Anterior cingulate cortex (tissue), 58 donors: ENCODE measurements at regions not wholly inside any gene's neighbourhood (a gene's known extent, or its start where the extent isn't known, plus 50 kb on each side); places are given as distances from the start of the nearest gene placed in this dataset.
"Not testable (repeated sequence)": the region's sequence is repeated elsewhere in the genome, so short reads cannot be mapped to it uniquely, and the experiment has no call there.

Experiments
- DNase-seq, 58 donors: peaks; one replicate each; lab custom pipeline; 2025; lab: John Stamatoyannopoulos, UW

DNA sequence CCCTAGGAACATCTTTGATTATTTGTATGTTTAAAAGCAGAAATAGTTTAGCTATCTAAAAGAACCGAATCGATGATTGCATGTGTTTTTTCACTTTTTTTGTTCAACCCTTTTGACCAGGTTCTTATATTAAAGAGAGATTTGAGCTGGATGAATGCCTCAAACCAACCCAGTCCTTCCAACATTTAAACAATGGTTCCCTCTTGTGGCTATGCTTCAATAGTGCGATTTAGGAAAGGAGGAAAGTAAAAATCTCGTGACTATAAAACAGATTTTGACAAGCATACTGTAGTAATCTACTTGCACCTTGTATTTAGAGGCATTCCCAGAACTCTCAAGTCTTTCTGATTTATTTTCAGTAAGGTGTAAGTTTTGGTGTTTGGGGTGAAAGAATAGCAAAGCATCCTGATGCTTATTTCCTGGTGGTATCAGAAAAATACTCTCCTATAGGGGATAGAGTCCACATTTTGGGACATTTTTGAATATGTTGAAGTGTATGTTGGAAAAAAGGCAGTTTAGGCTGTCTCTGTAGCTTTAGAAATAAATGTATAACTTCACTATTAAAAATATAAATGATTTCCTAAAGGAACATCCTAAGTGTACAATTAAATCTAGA, 159.6 kb upstream of the KCNH8 start:
- peak in 2 of 58 donors; percentile 31 to 36 for DNase-seq

DNA sequence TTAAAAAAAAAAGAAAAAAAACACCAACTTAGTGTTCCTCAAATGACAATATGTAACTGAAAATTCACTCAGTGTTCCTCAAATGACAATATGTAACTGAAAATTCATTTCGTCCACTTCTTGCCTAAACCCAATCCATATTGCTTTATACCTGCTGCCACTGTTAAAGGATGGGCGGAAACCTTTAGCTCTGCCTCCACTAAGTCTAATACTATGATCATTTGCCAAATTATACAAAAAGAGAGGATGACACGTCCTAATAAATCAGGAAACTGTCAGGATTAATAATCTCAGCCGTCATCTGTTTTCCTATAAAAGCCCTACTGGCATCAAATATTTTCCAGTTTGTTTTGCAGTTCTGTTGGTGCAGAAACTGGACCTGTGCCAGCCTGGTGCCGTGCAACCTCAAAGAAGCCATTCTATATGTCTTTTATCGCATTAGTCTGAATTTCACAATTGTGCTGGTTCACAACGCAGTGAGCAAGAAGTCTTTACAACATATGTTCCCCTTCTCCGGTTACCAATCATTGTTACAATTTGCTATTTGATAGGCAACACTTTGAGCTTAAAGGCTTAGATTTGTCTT, 160.4 kb upstream of the KCNH8 start:
- DNase-seq = peak in 4 of 58 donors; percentile 0 to 23 (median 2)

DNA sequence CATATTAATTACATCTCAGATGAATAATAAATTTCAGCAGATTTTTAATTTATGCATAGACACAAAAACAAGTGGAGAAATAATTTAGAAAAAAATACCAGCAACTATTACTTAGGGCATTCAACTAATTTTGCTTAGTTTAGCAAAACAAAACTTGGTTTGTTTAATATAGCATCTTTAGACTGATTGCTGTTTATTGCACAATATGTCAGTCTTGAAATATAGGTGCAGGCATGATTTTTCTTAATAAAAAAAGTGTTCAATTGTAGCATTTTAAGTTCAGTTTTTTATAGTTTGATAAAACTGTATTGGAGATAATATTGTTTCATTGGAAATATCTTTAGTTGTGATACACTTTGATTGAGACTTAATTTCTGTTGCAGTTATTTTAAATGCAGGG, 161.2 kb upstream of the KCNH8 start:
- DNase-seq = no peak

DNA sequence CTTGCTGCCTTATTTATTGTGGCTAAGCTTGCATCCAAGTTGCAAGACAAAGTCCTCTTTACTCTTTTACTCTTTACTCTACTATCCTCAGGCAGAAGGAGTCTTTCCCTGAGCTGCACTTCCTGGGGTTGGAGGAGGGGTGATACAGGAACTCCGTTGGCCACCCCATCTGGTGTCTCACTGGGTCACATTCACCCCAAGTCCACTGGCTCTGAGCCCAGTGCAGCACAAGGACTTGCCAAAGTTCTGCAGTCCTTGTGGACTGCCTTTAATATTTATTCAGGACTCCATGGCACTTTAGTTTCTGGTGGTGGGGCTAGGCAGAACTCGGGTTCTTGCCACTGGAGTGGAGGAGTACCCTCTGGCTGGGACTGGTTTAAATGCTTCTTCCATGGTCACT, 165.4 kb upstream of the KCNH8 start:
- no peak for DNase-seq

DNA sequence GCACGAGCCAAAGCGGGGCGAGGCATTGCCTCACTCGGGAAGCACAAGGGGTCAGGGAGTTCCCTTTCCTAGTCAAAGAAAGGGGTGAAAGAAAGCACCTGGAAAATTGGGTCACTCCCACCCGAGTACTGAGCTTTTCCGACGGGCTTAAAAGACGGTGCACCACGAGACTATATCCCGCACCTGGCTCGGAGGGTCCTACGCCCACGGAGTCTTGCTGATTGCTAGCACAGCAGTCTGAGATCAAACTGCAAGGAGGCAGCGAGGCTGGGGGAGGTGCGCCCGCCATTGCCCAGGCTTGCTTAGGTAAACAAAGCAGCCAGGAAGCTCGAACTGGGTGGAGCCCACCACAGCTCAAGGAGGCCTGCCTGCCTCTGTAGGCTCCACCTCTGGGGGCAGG, 172.2 kb upstream of the KCNH8 start:
- DNase-seq = not testable (repeated sequence)

DNA sequence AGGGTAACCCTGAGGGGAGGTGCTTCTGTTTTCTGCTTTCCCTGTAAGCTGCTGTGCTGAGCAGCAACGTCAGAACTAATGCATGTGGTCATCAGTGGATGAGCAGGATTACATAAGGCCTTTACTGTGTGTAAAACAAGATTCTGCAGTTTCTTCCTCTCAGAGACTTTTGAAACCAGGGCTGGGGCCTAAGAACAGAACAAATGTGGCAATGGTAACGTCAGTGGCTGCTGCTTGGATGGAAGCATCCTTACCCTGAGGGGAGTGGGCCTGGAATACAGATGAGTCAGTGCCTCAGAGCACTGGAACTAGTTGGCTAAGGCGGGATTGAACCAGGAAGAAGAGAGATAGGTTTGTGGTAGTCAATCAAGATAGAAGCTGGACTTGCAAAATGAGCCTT, 180.2 kb upstream of the KCNH8 start:
- no peak for DNase-seq

DNA sequence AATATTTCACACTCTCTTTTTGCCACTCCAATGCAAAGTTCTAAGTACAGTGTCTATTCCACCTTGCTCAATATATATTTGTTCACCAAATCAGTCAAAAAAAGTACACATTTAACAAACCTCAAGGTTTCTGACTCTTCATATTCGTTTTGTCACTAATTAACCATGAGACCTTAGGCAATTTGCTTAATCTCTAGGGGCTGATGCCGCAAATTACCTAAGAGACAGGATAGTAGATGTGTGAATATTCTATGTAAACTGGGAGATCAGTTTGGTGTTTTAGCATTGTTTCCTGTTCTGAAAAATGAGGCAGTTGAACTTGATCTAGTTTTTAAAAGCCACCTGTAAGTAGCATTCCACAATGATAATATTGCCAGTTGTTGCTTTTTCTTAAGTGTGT, 182.5 kb upstream of the KCNH8 start:
- no peak for DNase-seq

DNA sequence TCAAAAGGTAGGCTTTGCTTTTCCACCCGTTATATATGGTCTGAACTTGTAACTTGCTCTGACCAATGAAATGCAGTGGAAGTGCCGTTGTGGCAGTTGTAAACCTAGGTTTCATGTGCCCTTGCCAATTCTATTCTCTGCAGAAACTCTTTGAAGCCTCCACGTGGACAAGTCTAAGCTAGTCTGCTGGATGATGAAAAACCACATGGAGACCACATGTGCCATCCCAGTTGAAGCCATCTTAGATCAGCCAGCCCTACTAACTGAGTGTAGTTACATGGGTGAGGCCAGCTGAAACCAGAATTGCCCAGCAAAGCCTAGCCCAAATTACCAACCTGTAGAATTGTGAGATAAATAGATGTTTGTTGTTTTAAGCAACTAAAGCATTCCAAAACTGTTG, 183.7 kb upstream of the KCNH8 start:
- no peak for DNase-seq

DNA sequence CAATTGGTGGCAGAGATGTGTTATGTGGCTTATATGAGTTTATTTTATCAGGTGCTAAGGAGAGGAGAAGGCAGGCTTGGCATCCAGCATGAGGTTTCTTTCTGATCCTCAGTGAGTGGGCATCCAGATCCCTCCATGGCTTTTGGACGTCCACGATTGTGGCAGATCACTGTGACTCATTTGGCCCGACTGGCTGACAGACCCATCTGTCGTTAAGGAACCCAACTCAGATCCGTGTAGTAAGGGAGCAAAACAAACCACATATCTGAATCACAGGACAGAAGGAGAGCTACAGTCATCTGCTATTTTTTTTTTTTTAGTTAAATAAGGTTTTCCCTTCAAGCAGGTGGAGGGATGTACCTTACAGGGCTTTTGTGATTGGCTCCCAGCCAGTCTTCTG, 197.0 kb upstream of the KCNH8 start:
- DNase-seq = peak in 29 of 58 donors; percentile 1 to 69 (median 24)

DNA sequence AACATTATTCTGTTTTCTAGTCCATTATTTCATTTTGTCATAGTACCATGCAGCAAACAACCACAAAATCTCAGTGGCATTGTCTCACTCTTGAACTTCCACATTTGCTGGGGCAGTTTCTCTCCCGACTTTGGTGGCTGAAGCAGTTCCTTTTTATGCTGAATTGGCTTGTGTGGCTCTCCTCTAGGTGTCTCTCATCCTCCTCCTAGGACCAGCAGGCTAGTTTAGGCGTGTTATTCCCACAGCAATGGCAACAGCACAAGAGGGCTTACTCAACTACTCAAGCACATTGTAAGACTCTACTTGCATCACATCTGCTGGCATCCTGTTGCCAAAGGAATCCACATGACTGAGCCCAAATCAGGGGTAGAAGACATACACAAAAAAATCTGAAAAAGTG, 201.8 kb upstream of the KCNH8 start:
- peak in 1 of 58 donors; percentile 1 for DNase-seq

DNA sequence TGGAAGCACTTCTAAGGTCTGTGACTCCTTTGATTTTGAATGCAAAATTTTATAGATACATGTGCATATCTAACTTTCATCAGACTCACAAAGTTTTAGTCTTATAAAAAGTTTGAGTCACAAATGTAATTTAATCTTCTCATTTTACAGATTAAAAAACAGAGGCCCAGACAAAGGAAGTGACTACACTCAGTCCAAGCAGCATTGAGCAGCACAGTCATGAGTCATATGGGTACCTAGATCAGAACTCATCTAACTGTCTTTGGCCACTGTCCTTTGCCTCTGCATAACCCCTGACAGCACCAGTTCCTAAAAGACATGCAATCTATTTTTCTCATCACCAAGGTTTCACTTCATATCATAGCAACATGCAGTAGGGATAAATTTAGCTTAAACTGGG, 210.7 kb upstream of the KCNH8 start:
- DNase-seq = no peak

DNA sequence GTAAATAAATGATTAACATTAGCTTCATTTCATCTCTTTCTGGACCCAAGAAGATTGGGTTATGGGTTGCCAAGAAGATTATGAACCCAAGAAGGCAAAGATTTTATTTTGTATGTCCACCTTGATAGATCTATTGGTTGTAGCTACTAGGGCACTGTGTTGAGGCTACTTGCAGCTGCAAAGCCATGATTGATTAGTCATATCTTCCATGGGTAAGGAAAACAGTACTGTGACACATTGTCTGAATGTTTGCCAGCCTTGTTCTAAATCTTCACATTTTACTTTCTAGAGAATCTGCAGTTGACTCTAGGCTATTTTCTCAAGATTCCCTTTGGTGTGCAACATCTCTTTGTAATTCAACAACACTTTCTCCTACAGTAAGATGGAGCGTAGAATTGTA, 229.2 kb upstream of the KCNH8 start:
- DNase-seq = no peak

DNA sequence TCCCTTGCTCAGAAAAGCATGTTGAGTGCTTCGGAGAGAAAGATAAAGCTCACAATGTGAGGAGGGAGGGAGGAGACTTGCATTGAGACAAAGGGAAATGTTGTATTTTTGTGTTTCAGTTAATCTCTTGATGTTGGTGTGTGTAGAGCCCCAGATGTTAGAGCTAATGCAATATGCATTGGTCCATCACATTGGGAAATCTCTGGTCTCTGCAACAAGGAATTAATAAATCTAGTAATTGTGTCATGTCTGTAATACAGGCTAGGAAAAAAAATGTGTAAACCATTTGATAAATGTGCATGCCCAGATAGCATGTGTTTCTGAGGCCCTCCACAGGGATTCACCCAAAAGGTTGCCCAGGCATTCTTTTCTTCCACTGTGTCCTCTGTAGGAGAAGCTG, 230.4 kb upstream of the KCNH8 start:
- DNase-seq = no peak

DNA sequence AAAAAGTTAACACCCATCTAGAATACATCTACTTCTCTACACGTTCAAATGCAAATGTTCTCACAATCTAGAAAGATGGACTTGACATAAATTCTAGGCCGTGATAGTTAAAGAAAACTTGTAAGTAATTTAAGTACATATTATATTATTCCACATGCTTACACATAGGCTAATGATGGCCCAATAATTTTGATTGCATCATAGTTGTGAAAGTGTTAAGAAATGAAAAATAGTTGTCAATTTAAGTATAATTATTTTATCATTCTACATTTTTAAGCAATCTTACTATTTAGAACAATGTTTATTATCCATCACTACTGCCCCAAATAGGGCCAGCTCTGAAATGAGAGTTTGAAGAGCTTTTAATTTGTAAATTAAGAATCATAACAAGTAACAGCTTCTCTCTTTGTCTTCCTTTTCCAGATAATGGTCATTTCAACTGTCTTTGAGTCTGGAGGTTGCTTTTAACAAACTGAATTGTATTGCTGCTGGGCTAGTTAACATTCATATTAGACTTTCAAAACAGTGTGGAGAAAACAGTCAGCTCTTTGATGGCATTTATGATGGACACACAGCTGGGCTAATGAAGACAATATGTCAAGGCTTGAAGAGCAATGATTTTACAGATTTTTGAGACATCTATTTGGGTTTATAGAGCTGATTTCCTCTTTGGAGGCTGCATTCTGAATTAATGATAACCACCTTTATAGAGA, 246.1 kb upstream of the KCNH8 start:
- no peak for DNase-seq

DNA sequence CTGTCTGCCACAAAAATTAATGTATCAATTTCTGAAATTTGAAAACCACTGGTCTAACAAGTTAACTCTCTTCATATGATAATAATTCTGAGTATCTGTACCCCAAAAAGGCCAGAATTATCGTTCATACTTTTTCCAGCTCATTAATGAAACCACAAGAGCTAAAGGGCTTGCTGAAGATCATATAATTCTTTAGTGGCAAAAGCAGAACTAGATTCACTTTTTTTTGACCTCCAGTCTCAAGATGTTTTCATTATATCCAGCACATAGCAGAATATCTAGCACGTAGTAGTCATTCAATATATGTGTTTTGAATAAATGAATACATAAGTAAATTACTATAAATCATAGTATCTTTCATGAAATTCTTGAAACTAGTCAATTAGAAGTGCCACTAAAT, 246.7 kb upstream of the KCNH8 start:
- no peak for DNase-seq

DNA sequence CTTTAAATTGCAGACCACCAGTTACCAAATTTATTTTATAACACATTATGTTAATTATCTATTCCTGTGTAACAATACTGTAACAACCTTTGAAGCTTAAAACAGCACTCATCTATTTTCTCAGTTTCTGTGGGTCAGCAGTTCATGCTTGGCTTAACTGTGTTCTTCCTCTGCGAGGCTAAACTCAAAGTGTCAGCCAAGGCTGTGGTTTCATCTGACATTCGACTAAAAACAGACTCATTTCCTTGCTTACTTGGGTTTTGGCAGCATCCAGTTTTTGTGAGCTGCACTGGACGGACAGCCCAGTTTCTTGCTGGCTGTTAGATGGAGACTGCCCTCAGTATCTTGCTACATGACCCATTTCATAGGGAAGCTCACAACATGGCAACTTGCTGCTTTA, 247.3 kb upstream of the KCNH8 start:
- no peak for DNase-seq

DNA sequence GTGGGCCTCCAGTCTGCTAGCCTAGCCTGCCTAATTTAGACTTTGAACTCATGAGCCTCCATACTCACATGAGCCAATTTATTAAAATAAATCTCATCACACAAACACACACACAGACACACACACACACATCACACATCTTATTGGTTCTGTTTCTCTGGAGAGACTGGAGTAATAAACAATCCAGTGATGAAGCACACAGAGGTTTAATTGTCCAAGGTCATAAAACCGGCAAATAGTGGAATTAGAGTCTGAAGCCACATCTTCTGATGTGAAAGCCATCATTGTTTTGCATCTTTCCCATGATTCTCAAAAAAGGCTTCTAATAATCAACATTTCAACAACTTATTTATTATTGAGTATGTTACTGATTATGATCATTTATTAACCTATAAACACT, 249.4 kb upstream of the KCNH8 start:
- DNase-seq = peak in 1 of 58 donors; percentile 14

DNA sequence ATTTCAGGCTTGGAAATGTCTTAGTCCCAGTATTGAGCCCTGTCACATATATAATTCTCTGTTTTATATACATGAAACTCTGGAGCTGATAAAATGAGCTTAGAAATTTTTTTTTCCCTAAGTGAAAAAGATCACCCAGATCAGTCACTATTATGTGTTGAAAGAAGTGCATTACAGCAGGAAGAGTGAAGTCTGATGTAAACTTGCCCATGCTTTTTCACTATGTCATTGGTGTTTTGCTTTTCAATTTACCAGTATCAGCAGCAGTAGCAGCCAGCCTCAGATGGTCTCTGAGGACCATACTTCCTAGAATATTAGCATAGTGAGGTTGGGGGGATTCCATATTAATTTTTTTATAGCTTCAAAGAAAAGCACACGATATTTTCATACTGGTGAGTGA, 255.6 kb upstream of the KCNH8 start:
- no peak for DNase-seq

DNA sequence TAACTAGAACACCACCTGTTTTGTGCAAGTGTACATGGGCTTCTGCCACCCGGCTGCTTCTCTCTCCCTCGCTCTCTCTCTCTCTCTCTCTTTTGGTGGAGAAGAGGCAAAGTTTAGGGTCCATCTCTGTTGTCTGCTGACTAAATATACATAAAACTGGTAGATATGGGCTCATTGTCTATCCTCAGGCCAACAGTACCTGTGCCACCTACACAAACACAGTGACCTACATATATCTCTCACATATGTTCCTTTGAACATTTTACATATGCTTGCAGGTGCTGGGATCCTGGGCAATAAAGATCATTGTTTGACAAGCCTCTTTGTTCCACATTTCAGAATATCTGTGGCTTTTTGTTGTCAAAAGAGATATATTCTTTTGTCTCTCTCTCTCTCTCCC, 256.3 kb upstream of the KCNH8 start:
- no peak for DNase-seq

DNA sequence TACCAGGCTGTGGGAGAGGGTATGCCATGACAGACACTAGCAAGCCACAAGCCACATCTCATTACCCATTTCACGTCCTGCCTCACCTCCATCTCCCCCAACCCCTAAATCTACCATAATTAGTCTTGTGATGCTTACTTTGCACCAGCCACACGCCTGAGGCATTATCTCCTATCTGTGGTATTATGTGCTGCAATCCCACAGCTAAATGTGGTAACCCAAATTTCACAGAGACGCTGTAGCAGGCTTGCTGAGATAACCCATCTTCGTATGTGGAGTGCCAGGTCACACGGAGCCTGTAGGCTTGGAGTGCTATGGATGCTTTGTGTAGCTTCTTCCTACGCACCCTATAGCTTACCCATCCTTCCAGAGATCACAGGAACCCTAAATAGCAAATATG, 256.7 kb upstream of the KCNH8 start:
- peak in 9 of 58 donors; percentile 4 to 21 (median 8) for DNase-seq

DNA sequence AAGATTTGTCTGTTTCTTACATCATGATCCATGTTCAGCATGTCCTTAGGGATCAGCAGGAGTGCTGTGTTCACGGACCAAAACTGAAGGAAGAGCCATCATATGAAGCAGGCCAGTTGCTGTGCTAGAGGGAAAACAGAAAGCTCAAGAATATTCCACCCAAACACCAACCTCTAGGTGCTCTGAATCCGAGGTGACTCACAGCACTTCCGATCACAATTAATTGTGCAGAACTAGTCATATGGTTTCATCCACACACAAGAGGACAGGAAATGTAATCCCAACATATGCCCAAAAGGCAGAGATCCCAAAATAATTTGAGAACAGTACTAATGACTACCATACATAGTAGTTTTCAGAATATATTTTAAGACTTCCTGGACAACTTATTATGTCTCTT, 257.9 kb upstream of the KCNH8 start:
- no peak for DNase-seq

DNA sequence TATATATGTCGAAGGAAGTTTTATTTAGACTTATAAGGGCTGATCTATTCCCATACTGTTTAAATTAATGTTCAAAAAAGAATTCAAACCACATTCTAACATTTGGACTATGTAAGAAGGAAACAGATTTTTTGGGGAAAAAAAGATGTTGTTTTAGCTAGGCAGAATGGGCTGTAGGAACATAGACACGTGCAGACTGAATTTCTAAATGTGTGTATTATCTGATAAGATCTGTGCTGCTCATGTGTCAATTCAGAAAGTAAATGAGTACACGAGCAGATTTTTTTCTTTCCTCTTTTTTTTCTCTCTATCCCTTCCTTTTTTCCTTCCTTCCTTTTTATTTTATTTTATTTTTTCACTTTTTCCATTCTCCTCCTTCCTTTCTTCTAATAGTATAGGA, 259.5 kb upstream of the KCNH8 start:
- no peak for DNase-seq
